Uterus (tissue), 2 donors: ENCODE measurements at regions not wholly inside any gene's neighbourhood (a gene's known extent, or its start where the extent isn't known, plus 50 kb on each side); places are given as distances from the start of the nearest gene placed in this dataset.
"Not testable (repeated sequence)": the region's sequence is repeated elsewhere in the genome, so short reads cannot be mapped to it uniquely, and the experiment has no call there.

Experiments used
- POLR2A ChIP-seq, 2 donors: fragments of 450-650 bp; IDR thresholded peaks; one replicate each; pipeline ENCODE4 v1.6.1; 2016; ENCODE audit warnings: antibody characterized with exemption in 2 of 2, mild to moderate bottlenecking in 1 of 2, moderate library complexity in 1 of 2
- TF ChIP-seq, protein P1 (sequence below), 4 experiments: fragments of 200-600 bp in 2 of 4; fragments of 450-650 bp in 2 of 4; sonication (generic) in 2 of 4; IDR thresholded peaks; one replicate each; pipeline ENCODE4 v1.5.1; 2016 to 2019; ENCODE audit warnings: antibody characterized with exemption in 4 of 4, mild to moderate bottlenecking in 2 of 4, moderate library complexity in 1 of 4

DNA sequence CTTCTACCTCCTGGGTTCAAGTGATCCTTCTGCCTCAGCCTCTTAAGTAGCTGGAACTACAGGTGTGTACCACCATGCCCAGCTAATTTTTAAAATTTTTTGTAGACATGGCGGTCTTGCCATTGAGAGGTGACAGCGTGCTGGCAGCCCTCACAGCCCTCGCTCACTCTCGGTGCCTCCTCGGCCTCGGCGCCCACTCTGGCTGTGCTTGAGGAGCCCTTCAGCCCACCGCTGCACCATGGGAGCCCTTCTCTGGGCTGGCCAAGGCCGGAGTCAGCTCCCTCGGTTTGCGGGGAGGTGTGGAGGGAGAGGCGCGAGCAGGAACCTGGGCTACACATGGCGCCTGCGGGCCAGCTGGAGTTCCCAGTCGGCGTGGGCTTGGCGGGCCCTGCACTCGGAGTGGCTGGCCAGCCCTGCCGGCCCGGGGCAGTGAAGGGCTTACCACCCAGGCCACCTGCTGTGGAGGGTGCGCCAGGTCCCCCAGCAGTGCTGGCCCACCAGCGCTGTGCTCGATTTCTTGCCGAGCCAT is 111.1 kb downstream of the RAP2A start:
- not testable (repeated sequence) for TF ChIP-seq POLR2A (IDR thresholded peaks at IDR 0.05)
- TF ChIP-seq, protein P1, sequence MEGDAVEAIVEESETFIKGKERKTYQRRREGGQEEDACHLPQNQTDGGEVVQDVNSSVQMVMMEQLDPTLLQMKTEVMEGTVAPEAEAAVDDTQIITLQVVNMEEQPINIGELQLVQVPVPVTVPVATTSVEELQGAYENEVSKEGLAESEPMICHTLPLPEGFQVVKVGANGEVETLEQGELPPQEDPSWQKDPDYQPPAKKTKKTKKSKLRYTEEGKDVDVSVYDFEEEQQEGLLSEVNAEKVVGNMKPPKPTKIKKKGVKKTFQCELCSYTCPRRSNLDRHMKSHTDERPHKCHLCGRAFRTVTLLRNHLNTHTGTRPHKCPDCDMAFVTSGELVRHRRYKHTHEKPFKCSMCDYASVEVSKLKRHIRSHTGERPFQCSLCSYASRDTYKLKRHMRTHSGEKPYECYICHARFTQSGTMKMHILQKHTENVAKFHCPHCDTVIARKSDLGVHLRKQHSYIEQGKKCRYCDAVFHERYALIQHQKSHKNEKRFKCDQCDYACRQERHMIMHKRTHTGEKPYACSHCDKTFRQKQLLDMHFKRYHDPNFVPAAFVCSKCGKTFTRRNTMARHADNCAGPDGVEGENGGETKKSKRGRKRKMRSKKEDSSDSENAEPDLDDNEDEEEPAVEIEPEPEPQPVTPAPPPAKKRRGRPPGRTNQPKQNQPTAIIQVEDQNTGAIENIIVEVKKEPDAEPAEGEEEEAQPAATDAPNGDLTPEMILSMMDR (IDR thresholded peaks at IDR 0.05): not testable (repeated sequence)
